Calu3 (cell line): ENCODE measurements at regions not wholly inside any gene's neighbourhood (a gene's known extent, or its start where the extent isn't known, plus 50 kb on each side); places are given as distances from the start of the nearest gene placed in this dataset.

Source experiments
- BruUV-seq: library from RNA; stranded (reverse); fragments of 400-500 nt; replicated peaks from 2 replicates; lab custom pipeline; 2021; lab: Mats Ljungman, UMichigan
- CTCF ChIA-PET: fragments of 300-600 bp; sonication (Branson Sonifier 250); formaldehyde crosslinking; loops from one replicate; lab custom pipeline; 2022; ENCODE audit warnings: antibody characterized with exemption; lab: Charles Lee
- DNase-seq: peaks from one replicate; pipeline ENCODE4 v3.0.0; 2022
- H3K27ac Mint-ChIP-seq: one replicate; pipeline ENCODE4 v1.8.0; 2022; ENCODE audit warnings: mixed read lengths; ENCODE audit not compliant: unreplicated experiment
- H3K27me3 Mint-ChIP-seq: one replicate; pipeline ENCODE4 v1.8.0; 2022; ENCODE audit warnings: mixed read lengths; ENCODE audit not compliant: unreplicated experiment
- H3K36me3 Mint-ChIP-seq: one replicate; pipeline ENCODE4 v1.8.0; 2022; ENCODE audit warnings: mild to moderate bottlenecking, moderate library complexity, mixed read lengths; ENCODE audit not compliant: insufficient read depth, unreplicated experiment
- H3K4me1 Mint-ChIP-seq: one replicate; pipeline ENCODE4 v1.8.0; 2022; ENCODE audit warnings: mild to moderate bottlenecking, low read depth, mixed read lengths; ENCODE audit not compliant: unreplicated experiment
- H3K4me3 Mint-ChIP-seq: one replicate; pipeline ENCODE4 v1.8.0; 2022; ENCODE audit warnings: mild to moderate bottlenecking, low read depth, moderate library complexity, mixed read lengths; ENCODE audit not compliant: unreplicated experiment
- H3K9me3 Mint-ChIP-seq: one replicate; pipeline ENCODE4 v1.8.0; 2022; ENCODE audit warnings: low read depth, mixed read lengths; ENCODE audit not compliant: unreplicated experiment
- intact Hi-C: fragments of 100-400 bp; cut with micrococcal nuclease; formaldehyde crosslinking; loops from one replicate; pipeline ENCODE4 v1.10.0; 2022; ENCODE audit not compliant: unreplicated experiment
- TF ChIP-seq, protein P1 (sequence below): fragments of 200-600 bp; IDR thresholded peaks from one replicate; pipeline ENCODE4 v1.8.0; 2022; ENCODE audit warnings: antibody characterized with exemption; ENCODE audit not compliant: unreplicated experiment

DNA sequence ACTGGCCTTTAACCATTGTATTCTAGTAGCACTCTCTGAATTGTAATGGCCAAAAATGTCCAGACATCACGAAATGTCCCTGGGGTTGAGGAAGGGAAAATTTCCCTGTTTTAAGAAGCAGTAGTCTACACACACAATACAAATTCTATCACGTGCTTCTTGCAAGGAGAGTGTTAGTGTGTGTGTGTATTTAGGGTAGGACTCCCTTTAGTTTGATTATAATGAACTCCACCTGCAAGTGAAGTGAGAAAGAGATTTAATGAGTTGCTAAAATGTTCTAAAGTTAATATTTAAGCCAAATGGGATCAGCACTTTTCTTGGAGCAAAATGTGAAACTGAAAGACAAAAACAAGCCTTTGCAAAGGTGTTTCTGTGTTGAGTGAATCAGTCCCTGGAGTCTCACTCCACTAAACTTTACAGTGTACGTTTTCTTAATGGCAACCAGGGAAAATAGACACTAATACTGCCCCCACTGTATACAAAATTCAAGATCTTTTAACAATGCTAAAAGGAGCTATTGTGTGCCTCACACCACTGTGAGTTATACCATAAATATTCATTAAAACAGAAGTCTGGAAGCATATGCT, 590.3 kb upstream of the TENM4 start:
- no peaks in the 10 kb centered on the region for H3K4me1 Mint-ChIP-seq
- no TSS peak for BruUV-seq
- intact Hi-C loops, result no loop called here
- DNase-seq, result no peak
- peaks cover 7% of the 10 kb centered on the region for H3K9me3 Mint-ChIP-seq
- TF ChIP-seq, protein P1, sequence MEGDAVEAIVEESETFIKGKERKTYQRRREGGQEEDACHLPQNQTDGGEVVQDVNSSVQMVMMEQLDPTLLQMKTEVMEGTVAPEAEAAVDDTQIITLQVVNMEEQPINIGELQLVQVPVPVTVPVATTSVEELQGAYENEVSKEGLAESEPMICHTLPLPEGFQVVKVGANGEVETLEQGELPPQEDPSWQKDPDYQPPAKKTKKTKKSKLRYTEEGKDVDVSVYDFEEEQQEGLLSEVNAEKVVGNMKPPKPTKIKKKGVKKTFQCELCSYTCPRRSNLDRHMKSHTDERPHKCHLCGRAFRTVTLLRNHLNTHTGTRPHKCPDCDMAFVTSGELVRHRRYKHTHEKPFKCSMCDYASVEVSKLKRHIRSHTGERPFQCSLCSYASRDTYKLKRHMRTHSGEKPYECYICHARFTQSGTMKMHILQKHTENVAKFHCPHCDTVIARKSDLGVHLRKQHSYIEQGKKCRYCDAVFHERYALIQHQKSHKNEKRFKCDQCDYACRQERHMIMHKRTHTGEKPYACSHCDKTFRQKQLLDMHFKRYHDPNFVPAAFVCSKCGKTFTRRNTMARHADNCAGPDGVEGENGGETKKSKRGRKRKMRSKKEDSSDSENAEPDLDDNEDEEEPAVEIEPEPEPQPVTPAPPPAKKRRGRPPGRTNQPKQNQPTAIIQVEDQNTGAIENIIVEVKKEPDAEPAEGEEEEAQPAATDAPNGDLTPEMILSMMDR, result no peak
- no peaks in the 10 kb centered on the region for H3K27me3 Mint-ChIP-seq
- H3K36me3 Mint-ChIP-seq, result no peaks in the 10 kb centered on the region
- no peak overlapping the region for H3K4me3 Mint-ChIP-seq
- CTCF ChIA-PET, result no interaction called here
- H3K27ac Mint-ChIP-seq, result no peak overlapping the region

DNA sequence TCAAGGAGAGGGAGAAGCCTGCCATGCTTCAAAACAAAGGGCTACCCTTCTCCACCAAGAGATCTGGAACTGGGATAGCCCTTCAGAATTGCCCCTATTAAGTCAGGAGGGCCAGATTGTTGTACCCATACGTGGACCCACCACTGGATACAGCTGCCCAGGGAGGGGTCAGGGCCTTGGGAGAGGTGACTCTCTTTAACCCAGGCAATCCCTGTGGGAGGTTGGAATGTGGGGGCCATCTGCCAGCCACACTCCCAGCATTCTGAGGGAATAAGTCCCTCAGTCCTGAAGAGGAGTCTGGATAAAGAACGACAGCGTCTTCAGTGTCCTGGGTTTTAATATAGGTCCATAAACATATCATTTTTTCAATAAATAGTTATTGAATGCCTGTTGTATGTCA, 588.2 kb upstream of the TENM4 start:
- H3K4me1 Mint-ChIP-seq, result no peaks in the 10 kb centered on the region
- no peaks in the 10 kb centered on the region for H3K27me3 Mint-ChIP-seq
- no peak overlapping the region for H3K4me3 Mint-ChIP-seq
- intact Hi-C loops, result no loop called here
- H3K9me3 Mint-ChIP-seq, result peaks cover 13% of the 10 kb centered on the region
- H3K27ac Mint-ChIP-seq, result no peak overlapping the region
- no peak for DNase-seq
- TF ChIP-seq, protein P1, result no peak
- BruUV-seq, result no TSS peak
- no peaks in the 10 kb centered on the region for H3K36me3 Mint-ChIP-seq
- CTCF ChIA-PET, result no interaction called here

DNA sequence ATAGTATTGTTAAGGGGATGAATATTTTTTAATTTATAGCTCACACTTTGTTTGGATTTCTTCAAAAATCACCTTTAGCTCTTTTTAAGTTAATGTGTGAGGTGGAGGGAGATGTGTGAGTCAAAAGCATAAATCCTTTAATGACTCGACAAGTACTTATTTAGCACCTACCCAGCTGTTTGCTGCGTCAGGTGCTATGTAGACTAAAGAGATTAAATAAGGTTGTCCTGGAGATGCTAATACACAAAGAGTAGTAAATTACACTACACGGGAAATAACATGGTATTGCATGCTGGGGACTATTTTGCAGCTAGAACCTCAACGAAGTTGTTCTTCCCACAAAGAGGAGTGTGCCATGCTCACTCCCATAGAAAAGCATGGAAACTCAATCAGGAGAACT, 583.3 kb upstream of the TENM4 start:
- H3K4me1 Mint-ChIP-seq, result no peaks in the 10 kb centered on the region
- no peaks in the 10 kb centered on the region for H3K36me3 Mint-ChIP-seq
- H3K4me3 Mint-ChIP-seq, result no peak overlapping the region
- CTCF ChIA-PET, result no interaction called here
- H3K9me3 Mint-ChIP-seq, result peaks cover 15% of the 10 kb centered on the region
- intact Hi-C loops, result no loop called here
- DNase-seq, result no peak
- H3K27me3 Mint-ChIP-seq, result no peaks in the 10 kb centered on the region
- BruUV-seq, result no TSS peak
- H3K27ac Mint-ChIP-seq, result no peak overlapping the region
- TF ChIP-seq, protein P1, result no peak

DNA sequence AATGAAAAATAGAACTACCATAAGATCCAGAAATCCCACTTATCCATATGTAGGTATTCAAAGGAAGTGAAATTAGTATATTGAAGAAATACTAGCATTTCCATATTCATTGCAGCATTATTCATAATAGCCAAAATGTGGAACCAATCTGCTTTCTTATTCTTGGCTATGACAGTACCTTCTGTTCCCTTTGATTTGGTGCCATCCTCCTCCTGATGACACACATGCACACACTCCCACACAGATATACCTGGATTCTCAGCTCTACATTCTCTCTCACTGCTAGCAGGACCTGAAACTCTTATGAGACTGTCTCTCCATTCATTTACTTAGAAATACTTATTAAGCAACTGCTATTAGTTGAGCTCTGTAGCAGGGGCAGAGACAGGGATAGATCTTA, 582.6 kb upstream of the TENM4 start:
- TF ChIP-seq, protein P1, result no peak
- Mint-ChIP-seq H3K27ac (no peak overlapping the region), H3K4me3 (no peak overlapping the region), H3K27me3 (no peaks in the 10 kb centered on the region), H3K9me3 (peaks cover 21% of the 10 kb centered on the region), H3K4me1 (no peaks in the 10 kb centered on the region), H3K36me3 (no peaks in the 10 kb centered on the region)
- DNase-seq, result no peak
- intact Hi-C loops, result no loop called here
- BruUV-seq, result no TSS peak
- CTCF ChIA-PET, result no interaction called here
